ENCODE measurements at regions not wholly inside any gene's neighbourhood (a gene's known extent, or its start where the extent isn't known, plus 50 kb on each side); places are given as distances from the start of the nearest gene placed in this dataset.
"Not testable (repeated sequence)": the region's sequence is repeated elsewhere in the genome, so short reads cannot be mapped to it uniquely, and the experiment has no call there.

DNA sequence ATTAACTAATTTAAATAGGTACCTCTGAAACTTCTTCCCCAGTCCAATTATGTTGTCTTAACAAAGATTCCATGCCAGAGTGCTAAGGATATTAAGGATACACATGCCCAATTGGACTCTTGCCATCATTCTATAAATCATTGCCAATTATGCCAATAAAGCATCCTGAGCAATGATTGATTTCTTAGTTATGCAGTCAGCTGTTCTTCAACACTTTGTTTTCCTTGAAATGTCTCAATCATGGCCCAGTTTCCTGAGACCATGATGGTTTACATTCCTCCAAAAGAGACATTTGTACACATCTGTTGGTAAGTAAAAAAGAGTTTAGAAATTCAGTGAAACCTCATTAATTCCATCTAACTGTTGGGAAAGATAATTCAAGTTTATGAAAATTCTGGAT, 180.4 kb upstream of the PKN2 start:
- H3K4me1 ChIP-seq: no peaks in the 10 kb centered on the region
- DNase-seq (no peak), ATAC-seq (no peak)
- TF ChIP-seq, protein P1, sequence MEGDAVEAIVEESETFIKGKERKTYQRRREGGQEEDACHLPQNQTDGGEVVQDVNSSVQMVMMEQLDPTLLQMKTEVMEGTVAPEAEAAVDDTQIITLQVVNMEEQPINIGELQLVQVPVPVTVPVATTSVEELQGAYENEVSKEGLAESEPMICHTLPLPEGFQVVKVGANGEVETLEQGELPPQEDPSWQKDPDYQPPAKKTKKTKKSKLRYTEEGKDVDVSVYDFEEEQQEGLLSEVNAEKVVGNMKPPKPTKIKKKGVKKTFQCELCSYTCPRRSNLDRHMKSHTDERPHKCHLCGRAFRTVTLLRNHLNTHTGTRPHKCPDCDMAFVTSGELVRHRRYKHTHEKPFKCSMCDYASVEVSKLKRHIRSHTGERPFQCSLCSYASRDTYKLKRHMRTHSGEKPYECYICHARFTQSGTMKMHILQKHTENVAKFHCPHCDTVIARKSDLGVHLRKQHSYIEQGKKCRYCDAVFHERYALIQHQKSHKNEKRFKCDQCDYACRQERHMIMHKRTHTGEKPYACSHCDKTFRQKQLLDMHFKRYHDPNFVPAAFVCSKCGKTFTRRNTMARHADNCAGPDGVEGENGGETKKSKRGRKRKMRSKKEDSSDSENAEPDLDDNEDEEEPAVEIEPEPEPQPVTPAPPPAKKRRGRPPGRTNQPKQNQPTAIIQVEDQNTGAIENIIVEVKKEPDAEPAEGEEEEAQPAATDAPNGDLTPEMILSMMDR (IDR thresholded peaks at IDR 0.05): no peak
- H3K27ac ChIP-seq: no peak overlapping the region
- intact Hi-C loops (cut with DNase I): no loop called here
- no peaks in the 10 kb centered on the region for H3K9me3 ChIP-seq
- H3K4me3 ChIP-seq: no peak overlapping the region
- H3K27me3 ChIP-seq (ENCODE audit: insufficient read depth in 3 of 3, low read length in 2 of 3): no peaks in the 10 kb centered on the region
- no peaks in the 10 kb centered on the region for H3K36me3 ChIP-seq (ENCODE audit: insufficient read depth in 1 of 2, low read depth in 1 of 2)

DNA sequence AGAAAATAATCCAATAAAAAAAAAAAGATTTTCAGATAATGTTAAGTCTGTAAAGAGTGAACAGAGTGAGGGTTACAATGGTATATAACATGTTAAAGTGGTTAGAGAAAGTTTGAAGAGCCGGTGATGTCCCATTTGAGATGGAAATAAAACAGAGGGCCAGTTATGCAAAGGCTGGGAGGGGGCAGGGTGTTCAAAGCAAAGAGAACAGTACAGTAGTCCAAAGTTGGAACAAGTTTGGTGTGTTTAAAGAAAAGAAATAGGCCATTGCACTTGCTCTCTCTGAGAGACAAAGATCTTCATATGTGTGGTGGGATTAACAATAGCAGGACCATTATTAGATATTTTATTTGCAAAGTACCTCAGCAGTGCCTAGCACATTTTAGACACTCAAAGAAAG, 179.5 kb upstream of the PKN2 start:
- intact Hi-C loops (cut with DNase I): no loop called here
- no peaks in the 10 kb centered on the region for H3K36me3 ChIP-seq (ENCODE audit: insufficient read depth in 1 of 2, low read depth in 1 of 2)
- no peaks in the 10 kb centered on the region for H3K9me3 ChIP-seq
- 71 to 80% (median 79%) methylated on average over 1 of the region's 1 CpG for WGBS, 3 donors
- no peak overlapping the region for H3K27ac ChIP-seq
- ATAC-seq: no peak
- H3K4me1 ChIP-seq: no peaks in the 10 kb centered on the region
- DNase-seq: no peak
- H3K4me3 ChIP-seq: no peak overlapping the region
- TF ChIP-seq, protein P1 (IDR thresholded peaks at IDR 0.05): no peak
- H3K27me3 ChIP-seq (ENCODE audit: insufficient read depth in 3 of 3, low read length in 2 of 3): no peaks in the 10 kb centered on the region

DNA sequence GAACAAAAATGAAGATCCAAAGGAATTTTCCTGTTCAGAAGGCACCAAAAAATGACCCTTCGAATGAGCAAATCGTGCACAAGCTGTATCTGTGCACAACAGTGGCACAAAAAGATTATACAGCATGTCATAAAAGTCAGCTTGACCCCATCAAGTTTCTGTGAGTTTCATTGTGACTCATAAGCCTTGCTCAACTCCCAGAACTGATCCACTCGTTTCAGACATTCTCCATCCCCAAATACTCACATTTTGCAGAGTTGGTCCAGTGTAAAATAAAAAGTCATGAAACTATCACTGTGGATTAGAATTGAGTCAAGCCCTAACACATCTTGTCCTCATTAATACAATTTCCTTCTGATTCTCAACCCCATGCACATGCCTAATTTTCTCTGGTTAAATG, 174.7 kb upstream of the PKN2 start:
- DNase-seq: no peak
- TF ChIP-seq, protein P1 (IDR thresholded peaks at IDR 0.05): no peak
- Histone ChIP-seq H3K4me1 (no peaks in the 10 kb centered on the region), H3K27ac (no peak overlapping the region), H3K4me3 (no peak overlapping the region), H3K27me3 (ENCODE audit: insufficient read depth in 3 of 3, low read length in 2 of 3) (no peaks in the 10 kb centered on the region), H3K36me3 (ENCODE audit: insufficient read depth in 1 of 2, low read depth in 1 of 2) (no peaks in the 10 kb centered on the region), H3K9me3 (no peaks in the 10 kb centered on the region)
- ATAC-seq: no peak
- WGBS, 3 donors: 35 to 60% (median 47%) methylated on average over 3 of the region's 3 CpGs
- intact Hi-C loops (cut with DNase I): no loop called here

DNA sequence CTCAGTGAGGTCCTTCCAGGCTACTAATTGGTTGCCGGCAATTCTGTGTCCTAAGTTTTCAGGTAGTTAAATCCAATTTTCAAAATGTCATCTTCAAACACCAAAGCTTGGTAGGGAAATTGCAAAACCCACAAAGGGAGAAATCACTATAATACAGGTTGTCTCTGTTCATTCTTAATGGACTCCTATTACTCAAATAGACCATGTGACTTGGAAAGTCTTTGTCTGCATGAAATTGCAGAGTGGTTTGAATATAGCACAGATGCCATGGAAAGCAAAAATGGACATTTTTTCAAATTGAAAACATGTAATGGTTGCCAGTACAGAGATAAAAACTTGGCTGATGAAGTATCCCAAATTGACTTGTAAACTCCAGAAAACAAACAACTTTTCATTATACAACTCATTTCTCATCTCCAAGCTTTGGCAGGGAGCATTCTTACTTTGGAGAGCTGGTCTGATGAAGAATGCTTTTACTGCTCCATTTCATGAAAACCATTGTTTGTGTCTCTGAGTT, 169.5 kb upstream of the PKN2 start:
- ATAC-seq: no peak
- no peak overlapping the region for H3K27ac ChIP-seq
- no peaks in the 10 kb centered on the region for H3K36me3 ChIP-seq (ENCODE audit: insufficient read depth in 1 of 2, low read depth in 1 of 2)
- 53 to 80% (median 57%) methylated on average over 1 of the region's 1 CpG for WGBS, 3 donors
- no peaks in the 10 kb centered on the region for H3K27me3 ChIP-seq (ENCODE audit: insufficient read depth in 3 of 3, low read length in 2 of 3)
- no peak overlapping the region for H3K4me3 ChIP-seq
- intact Hi-C loops (cut with DNase I): no loop called here
- no peaks in the 10 kb centered on the region for H3K9me3 ChIP-seq
- DNase-seq: no peak
- TF ChIP-seq, protein P1 (IDR thresholded peaks at IDR 0.05): no peak
- H3K4me1 ChIP-seq: no peaks in the 10 kb centered on the region

DNA sequence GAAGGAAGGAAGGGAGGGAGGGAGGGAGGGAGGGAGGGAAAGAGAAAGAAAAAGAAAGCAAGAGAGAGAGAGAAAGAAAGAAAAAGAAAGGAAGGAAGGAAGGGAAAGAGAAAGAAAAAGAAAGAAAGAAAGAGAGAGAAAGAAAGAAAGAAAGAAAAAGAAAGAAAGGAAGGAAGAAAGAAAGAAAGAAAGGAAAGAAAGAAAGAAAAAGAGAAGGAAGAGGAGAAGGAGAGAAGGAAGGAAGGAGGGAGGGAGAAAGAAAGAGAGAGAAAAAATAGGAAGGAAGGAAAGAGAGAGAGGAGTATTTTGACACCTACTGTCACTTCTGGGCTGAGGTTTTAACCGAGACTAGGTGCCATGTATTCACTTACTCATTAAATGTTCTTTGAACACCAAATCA, 166.6 kb upstream of the PKN2 start:
- H3K36me3 ChIP-seq (ENCODE audit: insufficient read depth in 1 of 2, low read depth in 1 of 2); H3K9me3 ChIP-seq; intact Hi-C loops (cut with DNase I); H3K27me3 ChIP-seq (ENCODE audit: insufficient read depth in 3 of 3, low read length in 2 of 3); H3K4me1 ChIP-seq; H3K27ac ChIP-seq; H3K4me3 ChIP-seq; ATAC-seq; DNase-seq: not testable (repeated sequence)
- WGBS, 3 donors: 71 to 78% (median 74%) methylated on average over 1 of the region's 1 CpG
